ENCODE measurements at regions not wholly inside any gene's neighbourhood (a gene's known extent, or its start where the extent isn't known, plus 50 kb on each side); places are given as distances from the start of the nearest gene placed in this dataset.
"Not testable (repeated sequence)": the region's sequence is repeated elsewhere in the genome, so short reads cannot be mapped to it uniquely, and the experiment has no call there.

- DNase-seq, result no peak
Observed at GRCh38 chr12:89870413-89871184, 162.0 kb upstream of the ATP2B1 start.

- not testable (repeated sequence) for DNase-seq
Observed at GRCh38 chr12:89867611-89868010, 159.0 kb upstream of the ATP2B1 start.

GRCh38 chr12:89864411-89864810 lies 155.8 kb upstream of the ATP2B1 start:
- no peak for DNase-seq

GRCh38 chr12:89863968-89864367 lies 155.3 kb upstream of the ATP2B1 start:
- no peak for DNase-seq

GRCh38 chr12:89863493-89863938 lies 154.9 kb upstream of the ATP2B1 start:
- no peak for DNase-seq

GRCh38 chr12:89862511-89863445 lies 154.1 kb upstream of the ATP2B1 start:
- DNase-seq, result no peak

GRCh38 chr12:89861086-89861485 lies 152.4 kb upstream of the ATP2B1 start:
- DNase-seq, result no peak

- DNase-seq, result no peak
Observed at GRCh38 chr12:89859508-89860220, 151.0 kb upstream of the ATP2B1 start.

GRCh38 chr12:89858718-89859117 lies 150.1 kb upstream of the ATP2B1 start:
- DNase-seq, result no peak

- no peak for DNase-seq
Observed at GRCh38 chr12:89857652-89858274, 149.1 kb upstream of the ATP2B1 start.

- DNase-seq, result no peak
Observed at GRCh38 chr12:89856431-89856830, 147.8 kb upstream of the ATP2B1 start.

- DNase-seq, result no peak
Observed at GRCh38 chr12:89848732-89849131, 140.1 kb upstream of the ATP2B1 start.

- no peak for DNase-seq
Observed at GRCh38 chr12:89846473-89847055, 137.9 kb upstream of the ATP2B1 start.

- DNase-seq, result no peak
Observed at GRCh38 chr12:89845767-89846166, 137.1 kb upstream of the ATP2B1 start.

- DNase-seq, result no peak
Observed at GRCh38 chr12:89845366-89845765, 136.7 kb upstream of the ATP2B1 start.

GRCh38 chr12:89844539-89844938 lies 135.9 kb upstream of the ATP2B1 start:
- no peak for DNase-seq

- DNase-seq, result no peak
Observed at GRCh38 chr12:89840162-89840922, 131.7 kb upstream of the ATP2B1 start.

GRCh38 chr12:89839444-89839843 lies 130.8 kb upstream of the ATP2B1 start:
- DNase-seq, result no peak

- no peak for DNase-seq
Observed at GRCh38 chr12:89838833-89839232, 130.2 kb upstream of the ATP2B1 start.

- no peak for DNase-seq
Observed at GRCh38 chr12:89836026-89836425, 127.4 kb upstream of the ATP2B1 start.

- DNase-seq, result no peak
Observed at GRCh38 chr12:89834676-89835075, 126.0 kb upstream of the ATP2B1 start.

Measured in NCI-H524 treated with DMSO at 0.1 percent for 48 hours (cell line).